ENCODE measurements at regions not wholly inside any gene's neighbourhood (a gene's known extent, or its start where the extent isn't known, plus 50 kb on each side); places are given as distances from the start of the nearest gene placed in this dataset.

GRCh38 chr4:166546009-166546408, 673.0 kb downstream of the TLL1 start:
- no peaks in the 10 kb centered on the region for H3K27me3 ChIP-seq (replicated peaks; ENCODE audit: insufficient read depth)
- H3K27ac ChIP-seq = no peak overlapping the region
- H3K36me3 ChIP-seq = no peaks in the 10 kb centered on the region
- ATAC-seq (ENCODE audit: insufficient number of reproducible peaks, low FRiP score, low read depth) (no peak), DNase-seq (ENCODE audit: low spot score) (no peak)
- H3K4me1 ChIP-seq (ENCODE audit: control insufficient read depth in 1 of 2, low read depth in 2 of 2) = no peaks in the 10 kb centered on the region
- no peak overlapping the region for H3K4me3 ChIP-seq
- no peak for TF ChIP-seq CTCF (IDR thresholded peaks at IDR 0.05)
- H3K9me3 ChIP-seq = no peaks in the 10 kb centered on the region

- Histone ChIP-seq H3K9me3 (no peaks in the 10 kb centered on the region), H3K4me1 (ENCODE audit: control insufficient read depth in 1 of 2, low read depth in 2 of 2) (no peaks in the 10 kb centered on the region), H3K27me3 (replicated peaks; ENCODE audit: insufficient read depth) (no peaks in the 10 kb centered on the region), H3K4me3 (no peak overlapping the region), H3K27ac (no peak overlapping the region), H3K36me3 (no peaks in the 10 kb centered on the region)
- ATAC-seq (ENCODE audit: insufficient number of reproducible peaks, low FRiP score, low read depth) (no peak), DNase-seq (ENCODE audit: low spot score) (no peak)
- no peak for TF ChIP-seq CTCF (IDR thresholded peaks at IDR 0.05)
Measured at GRCh38 chr4:166577639-166578038, 656.7 kb downstream of the SPOCK3 start.

- TF ChIP-seq CTCF (IDR thresholded peaks at IDR 0.05) = no peak
- ATAC-seq (ENCODE audit: insufficient number of reproducible peaks, low FRiP score, low read depth) = no peak
Measured at GRCh38 chr4:166585491-166585890, 648.8 kb downstream of the SPOCK3 start.

GRCh38 chr4:166594326-166594946, 639.9 kb downstream of the SPOCK3 start:
- no peaks in the 10 kb centered on the region for H3K4me1 ChIP-seq (ENCODE audit: control insufficient read depth in 1 of 2, low read depth in 2 of 2)
- H3K9me3 ChIP-seq = no peaks in the 10 kb centered on the region
- TF ChIP-seq CTCF (IDR thresholded peaks at IDR 0.05) = peak; percentile 48
- H3K27me3 ChIP-seq (replicated peaks; ENCODE audit: insufficient read depth) = no peaks in the 10 kb centered on the region
- DNase-seq (ENCODE audit: low spot score) = no peak
- H3K36me3 ChIP-seq = no peaks in the 10 kb centered on the region
- H3K4me3 ChIP-seq = no peak overlapping the region
- no peak overlapping the region for H3K27ac ChIP-seq
- ATAC-seq (ENCODE audit: insufficient number of reproducible peaks, low FRiP score, low read depth) = no peak

More at GRCh38 chr4:166585491-166585890, 648.8 kb downstream of the SPOCK3 start:
- Histone ChIP-seq H3K27me3 (replicated peaks; ENCODE audit: insufficient read depth) (no peaks in the 10 kb centered on the region), H3K27ac (no peak overlapping the region), H3K9me3 (no peaks in the 10 kb centered on the region), H3K4me1 (ENCODE audit: control insufficient read depth in 1 of 2, low read depth in 2 of 2) (no peaks in the 10 kb centered on the region), H3K4me3 (no peak overlapping the region), H3K36me3 (no peaks in the 10 kb centered on the region)
- DNase-seq (ENCODE audit: low spot score) = no peak

GRCh38 chr4:166600264-166600663, 634.0 kb downstream of the SPOCK3 start:
- no peaks in the 10 kb centered on the region for H3K9me3 ChIP-seq
- H3K4me3 ChIP-seq = no peak overlapping the region
- no peak overlapping the region for H3K27ac ChIP-seq
- no peaks in the 10 kb centered on the region for H3K4me1 ChIP-seq (ENCODE audit: control insufficient read depth in 1 of 2, low read depth in 2 of 2)
- ATAC-seq (ENCODE audit: insufficient number of reproducible peaks, low FRiP score, low read depth) (no peak), DNase-seq (ENCODE audit: low spot score) (no peak)
- TF ChIP-seq CTCF (IDR thresholded peaks at IDR 0.05) = no peak
- H3K36me3 ChIP-seq = no peaks in the 10 kb centered on the region
- no peaks in the 10 kb centered on the region for H3K27me3 ChIP-seq (replicated peaks; ENCODE audit: insufficient read depth)
